Lower leg skin (tissue), 4 donors: ENCODE measurements at regions not wholly inside any gene's neighbourhood (a gene's known extent, or its start where the extent isn't known, plus 50 kb on each side); places are given as distances from the start of the nearest gene placed in this dataset.

Experiments
- DNase-seq, 2 donors: peaks; one replicate each; pipeline ENCODE4 v3.0.0-alpha.2; 2019; ENCODE audit warnings: low spot score in 2 of 2
- H3K4me3 ChIP-seq: fragments of 200-600 bp; sonication (generic); 2 replicates; pipeline ENCODE4 v1.5.1; 2017; ENCODE audit warnings: mild to moderate bottlenecking, low read depth; ENCODE audit not compliant: poor library complexity, severe bottlenecking
- CTCF ChIP-seq, 3 donors: fragments of 450-650 bp; IDR thresholded peaks; one replicate each; pipeline ENCODE4 v1.5.1; 2016; ENCODE audit warnings: antibody characterized with exemption in 3 of 3, mild to moderate bottlenecking in 3 of 3, moderate library complexity in 2 of 3
- POLR2A ChIP-seq, 2 donors: fragments of 450-650 bp; IDR thresholded peaks; one replicate each; pipeline ENCODE4 v1.6.1; 2016 to 2017; ENCODE audit warnings: antibody characterized with exemption in 2 of 2, mild to moderate bottlenecking in 1 of 2, moderate library complexity in 1 of 2
- WGBS, 2 donors: methylation state at CpG; one replicate each; pipeline ENCODE4 v1.1.5; 2018; 5-methylcytosine and 5-hydroxymethylcytosine counted together
- intact Hi-C: fragments of 100-400 bp; cut with DNase I; formaldehyde crosslinking; loops from one replicate; pipeline ENCODE4 v1.15.0; 2023; ENCODE audit warnings: low total_unique reads

DNA sequence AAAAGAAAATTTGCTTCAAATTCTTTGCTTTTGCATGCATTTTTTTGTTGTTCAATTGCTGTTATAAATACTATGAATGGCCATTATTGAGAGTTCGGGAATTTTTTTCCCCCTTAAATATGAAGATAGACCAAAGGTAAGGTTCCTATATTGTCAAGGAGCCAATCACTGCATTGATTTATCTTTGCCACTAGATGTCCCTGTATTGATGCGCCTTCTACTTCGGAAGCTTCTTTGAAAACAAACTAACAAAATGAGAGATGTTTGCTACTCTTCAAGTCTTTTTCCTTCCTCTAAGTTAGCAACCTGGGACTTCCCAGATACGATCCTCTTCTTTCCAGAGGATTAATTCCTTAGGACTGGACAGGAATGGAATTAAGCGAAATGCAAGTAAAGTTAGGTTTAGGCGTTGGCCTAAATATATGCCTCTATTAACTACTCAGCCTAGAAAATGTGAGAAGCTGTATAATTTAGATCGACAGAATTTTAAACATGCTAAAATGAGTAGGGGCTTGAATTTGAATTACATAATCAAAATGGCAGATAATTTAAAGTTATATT lies 318.1 kb downstream of the AEBP2 start:
- intact Hi-C loops: no loop called here
- DNase-seq: no peak
- TF ChIP-seq POLR2A (IDR thresholded peaks at IDR 0.05) (no peak), CTCF (IDR thresholded peaks at IDR 0.05) (no peak)
- WGBS, 2 donors: 39 to 47% methylated on average over 7 of the region's 7 CpGs
- H3K4me3 ChIP-seq: no peak overlapping the region

GRCh38 chr12:19759227-19759626 lies 319.9 kb downstream of the AEBP2 start:
- intact Hi-C loops: no loop called here
- no peak for TF ChIP-seq CTCF (IDR thresholded peaks at IDR 0.05)
- no peak for TF ChIP-seq POLR2A (IDR thresholded peaks at IDR 0.05)
- no peak overlapping the region for H3K4me3 ChIP-seq
- no peak for DNase-seq

- H3K4me3 ChIP-seq: no peak overlapping the region
- WGBS, 2 donors: 81 to 92% methylated on average over 2 of the region's 2 CpGs
- intact Hi-C loops: no loop called here
- TF ChIP-seq CTCF (IDR thresholded peaks at IDR 0.05) (no peak), POLR2A (IDR thresholded peaks at IDR 0.05) (no peak)
- no peak for DNase-seq
Observed at GRCh38 chr12:19760611-19761010, 321.3 kb downstream of the AEBP2 start.

- 80 to 88% methylated on average over 1 of the region's 1 CpG for WGBS, 2 donors
- intact Hi-C loops: no loop called here
- no peak for TF ChIP-seq POLR2A (IDR thresholded peaks at IDR 0.05)
- TF ChIP-seq CTCF (IDR thresholded peaks at IDR 0.05): no peak
- no peak for DNase-seq
- no peak overlapping the region for H3K4me3 ChIP-seq
Observed at GRCh38 chr12:19761463-19761862, 322.2 kb downstream of the AEBP2 start.

DNA sequence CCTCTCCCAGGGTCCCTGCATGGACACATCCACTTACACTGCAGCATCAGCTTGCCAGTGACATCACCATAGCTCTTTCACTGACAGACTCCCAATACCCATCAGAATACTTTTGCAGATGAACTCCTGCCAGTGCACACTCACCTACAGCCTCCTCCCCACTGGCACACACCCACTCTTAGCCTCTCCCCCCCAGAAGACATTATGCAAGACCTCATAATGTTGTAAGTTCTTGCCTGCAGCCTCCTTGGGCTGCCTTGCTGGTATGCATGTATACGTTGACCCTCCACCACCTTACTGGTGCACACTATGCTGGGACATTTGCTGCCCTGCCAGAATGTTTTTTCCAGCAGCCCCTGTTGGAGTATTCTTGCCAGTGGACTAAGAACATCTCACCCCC lies 324.2 kb downstream of the AEBP2 start:
- TF ChIP-seq POLR2A (IDR thresholded peaks at IDR 0.05) (no peak), CTCF (IDR thresholded peaks at IDR 0.05) (no peak)
- WGBS, 2 donors: 71 to 86% methylated on average over 1 of the region's 1 CpG
- no peak overlapping the region for H3K4me3 ChIP-seq
- intact Hi-C loops: no loop called here
- no peak for DNase-seq

DNA sequence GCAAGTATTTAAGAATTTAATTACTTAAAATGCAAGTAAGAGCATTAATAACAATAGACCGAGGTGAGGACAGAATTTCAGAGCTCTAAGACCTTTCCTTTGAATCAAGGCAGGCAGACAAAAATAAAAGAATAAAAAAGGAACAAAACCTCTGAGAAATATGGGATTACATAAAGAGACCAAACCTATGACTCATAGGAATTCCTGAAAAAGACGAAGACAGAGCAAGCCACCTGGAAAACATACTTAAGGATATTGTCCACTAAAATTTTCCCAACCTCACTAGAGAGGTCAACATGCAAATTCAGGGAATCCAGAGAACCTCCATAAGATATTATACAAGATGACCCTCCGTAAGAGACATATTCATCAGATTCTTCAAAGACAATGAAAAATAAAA lies 325.1 kb downstream of the AEBP2 start:
- H3K4me3 ChIP-seq: no peak overlapping the region
- 77 to 82% methylated on average over 3 of the region's 3 CpGs for WGBS, 2 donors

More for the DNA sequence above, 325.1 kb downstream of the AEBP2 start:
- no peak for TF ChIP-seq CTCF (IDR thresholded peaks at IDR 0.05)
- TF ChIP-seq POLR2A (IDR thresholded peaks at IDR 0.05): no peak
- no peak for DNase-seq
- intact Hi-C loops: no loop called here
